OCI-LY1 (cell line): ENCODE measurements at regions not wholly inside any gene's neighbourhood (a gene's known extent, or its start where the extent isn't known, plus 50 kb on each side); places are given as distances from the start of the nearest gene placed in this dataset.
"Not testable (repeated sequence)": the region's sequence is repeated elsewhere in the genome, so short reads cannot be mapped to it uniquely, and the experiment has no call there.

Experiments
- H2AFZ ChIP-seq: fragments of 200-600 bp; sonication (generic), shearing (Covaris generic); 2 replicates; pipeline ENCODE4 v1.6.0; 2014; ENCODE audit warnings: antibody characterized with exemption, mild to moderate bottlenecking, low read length
- H3F3A ChIP-seq: fragments of 200-600 bp; sonication (generic), shearing (Covaris generic); 2 replicates; pipeline ENCODE4 v1.6.0; 2014; ENCODE audit warnings: mild to moderate bottlenecking, antibody characterized with exemption, low read length, moderate library complexity; ENCODE audit not compliant: insufficient read depth
- H3K27ac ChIP-seq: fragments of 200-600 bp; sonication (generic); 2 replicates; pipeline ENCODE4 v1.5.1; 2014; ENCODE audit warnings: low read length, mixed run types, mild to moderate bottlenecking, low read depth; ENCODE audit not compliant: poor library complexity, severe bottlenecking
- H3K27me3 ChIP-seq: fragments of 200-600 bp; sonication (generic); 2 replicates; pipeline ENCODE4 v1.6.0; 2014; ENCODE audit warnings: antibody characterized with exemption, mild to moderate bottlenecking, low read length, moderate library complexity; ENCODE audit not compliant: insufficient read depth
- H3K36me3 ChIP-seq: fragments of 200-600 bp; sonication (generic); 2 replicates; pipeline ENCODE4 v1.6.1; 2014; ENCODE audit warnings: mild to moderate bottlenecking, antibody characterized with exemption, low read length, moderate library complexity, mixed read lengths; ENCODE audit not compliant: insufficient read depth
- H3K4me1 ChIP-seq: fragments of 200-600 bp; sonication (generic); 2 replicates; pipeline ENCODE4 v1.5.1; 2014; ENCODE audit warnings: mild to moderate bottlenecking, low read length, moderate library complexity; ENCODE audit not compliant: insufficient read depth, severe bottlenecking
- H3K4me2 ChIP-seq: fragments of 200-600 bp; sonication (generic), shearing (Covaris generic); 2 replicates; pipeline ENCODE4 v1.6.1; 2014; ENCODE audit warnings: low read length
- H3K4me3 ChIP-seq: fragments of 200-600 bp; sonication (generic); 2 replicates; pipeline ENCODE4 v1.5.1; 2014; ENCODE audit warnings: low read length, low read depth, mild to moderate bottlenecking, mixed read lengths; ENCODE audit not compliant: poor library complexity, severe bottlenecking
- H3K79me2 ChIP-seq: fragments of 200-600 bp; shearing (Covaris generic); 2 replicates; pipeline ENCODE4 v1.6.1; 2016; ENCODE audit warnings: mixed run types, low read length, mixed read lengths; ENCODE audit not compliant: insufficient read depth
- H3K9ac ChIP-seq: fragments of 200-600 bp; sonication (generic), shearing (Covaris generic); 2 replicates; pipeline ENCODE4 v1.6.1; 2014; ENCODE audit warnings: mild to moderate bottlenecking, low read length, mixed read lengths
- H3K9me2 ChIP-seq: fragments of 200-600 bp; sonication (generic), shearing (Covaris generic); 2 replicates; pipeline ENCODE4 v1.6.1; 2014; ENCODE audit warnings: low read depth, mild to moderate bottlenecking, low read length, mixed read lengths
- H3K9me3 ChIP-seq: fragments of 200-600 bp; shearing (Covaris generic); 2 replicates; pipeline ENCODE4 v1.6.1; 2014; ENCODE audit warnings: low read length, mixed read lengths
- H4K20me1 ChIP-seq: fragments of 200-600 bp; sonication (generic), shearing (Covaris generic); 2 replicates; pipeline ENCODE4 v1.6.0; 2016; ENCODE audit warnings: mild to moderate bottlenecking, low read length; ENCODE audit not compliant: insufficient read depth
- EZH2 ChIP-seq: fragments of 200-600 bp; sonication (generic), shearing (Covaris generic); IDR thresholded peaks from 2 replicates; pipeline ENCODE4 v1.8.0; 2017; ENCODE audit warnings: borderline replicate concordance, mixed run types, mild to moderate bottlenecking, antibody characterized with exemption, low read length, moderate library complexity, mixed read lengths
- TF ChIP-seq, protein P1 (sequence below): fragments of 200-600 bp; sonication (generic), shearing (Covaris generic); IDR thresholded peaks from 2 replicates; pipeline ENCODE4 v1.5.1; 2017; ENCODE audit warnings: mild to moderate bottlenecking, antibody characterized with exemption, low read length, moderate library complexity, mixed read lengths

DNA sequence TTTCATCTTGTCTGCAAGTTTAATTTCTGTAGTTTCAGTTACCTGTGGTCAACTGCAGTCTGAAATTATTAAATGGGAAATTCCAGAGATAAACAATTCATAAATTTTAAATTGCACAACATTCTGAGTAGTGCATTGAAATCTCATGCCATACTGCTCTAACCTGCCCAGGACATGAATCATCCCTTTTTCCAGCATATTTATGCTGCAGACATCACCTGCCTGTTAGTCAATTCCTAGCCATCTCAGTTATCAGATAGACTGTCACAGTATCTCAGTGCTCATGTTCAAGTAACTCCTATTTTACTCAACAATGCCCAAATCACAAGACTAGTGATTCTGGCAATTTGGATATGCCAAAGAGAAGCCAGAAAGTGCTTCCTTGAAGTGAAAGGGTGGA is 223.0 kb upstream of the GRIA1 start:
- Histone ChIP-seq H3F3A (no peaks in the 10 kb centered on the region), H3K4me1 (no peaks in the 10 kb centered on the region), H2AFZ (no peak overlapping the region), H3K36me3 (no peaks in the 10 kb centered on the region), H3K9me3 (no peaks in the 10 kb centered on the region), H3K4me3 (no peak overlapping the region), H4K20me1 (no peaks in the 10 kb centered on the region), H3K27ac (no peak overlapping the region), H3K4me2 (no peak overlapping the region), H3K27me3 (no peaks in the 10 kb centered on the region), H3K79me2 (no peaks in the 10 kb centered on the region), H3K9me2 (no peaks in the 10 kb centered on the region), H3K9ac (no peak overlapping the region)
- TF ChIP-seq, protein P1, sequence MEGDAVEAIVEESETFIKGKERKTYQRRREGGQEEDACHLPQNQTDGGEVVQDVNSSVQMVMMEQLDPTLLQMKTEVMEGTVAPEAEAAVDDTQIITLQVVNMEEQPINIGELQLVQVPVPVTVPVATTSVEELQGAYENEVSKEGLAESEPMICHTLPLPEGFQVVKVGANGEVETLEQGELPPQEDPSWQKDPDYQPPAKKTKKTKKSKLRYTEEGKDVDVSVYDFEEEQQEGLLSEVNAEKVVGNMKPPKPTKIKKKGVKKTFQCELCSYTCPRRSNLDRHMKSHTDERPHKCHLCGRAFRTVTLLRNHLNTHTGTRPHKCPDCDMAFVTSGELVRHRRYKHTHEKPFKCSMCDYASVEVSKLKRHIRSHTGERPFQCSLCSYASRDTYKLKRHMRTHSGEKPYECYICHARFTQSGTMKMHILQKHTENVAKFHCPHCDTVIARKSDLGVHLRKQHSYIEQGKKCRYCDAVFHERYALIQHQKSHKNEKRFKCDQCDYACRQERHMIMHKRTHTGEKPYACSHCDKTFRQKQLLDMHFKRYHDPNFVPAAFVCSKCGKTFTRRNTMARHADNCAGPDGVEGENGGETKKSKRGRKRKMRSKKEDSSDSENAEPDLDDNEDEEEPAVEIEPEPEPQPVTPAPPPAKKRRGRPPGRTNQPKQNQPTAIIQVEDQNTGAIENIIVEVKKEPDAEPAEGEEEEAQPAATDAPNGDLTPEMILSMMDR, result no peak
- no peak for TF ChIP-seq EZH2

- Histone ChIP-seq H4K20me1 (no peaks in the 10 kb centered on the region), H3K4me3 (no peak overlapping the region), H3K27ac (no peak overlapping the region), H3K36me3 (no peaks in the 10 kb centered on the region), H2AFZ (no peak overlapping the region), H3K4me2 (no peak overlapping the region), H3F3A (no peaks in the 10 kb centered on the region), H3K4me1 (no peaks in the 10 kb centered on the region), H3K27me3 (no peaks in the 10 kb centered on the region), H3K9ac (no peak overlapping the region), H3K9me2 (no peaks in the 10 kb centered on the region), H3K9me3 (no peaks in the 10 kb centered on the region), H3K79me2 (no peaks in the 10 kb centered on the region)
- TF ChIP-seq, protein P1, result no peak
- TF ChIP-seq EZH2, result no peak
Measured at GRCh38 chr5:153275695-153276094, 214.8 kb upstream of the GRIA1 start.

GRCh38 chr5:153276151-153276550 is 214.3 kb upstream of the GRIA1 start:
- Histone ChIP-seq H3K36me3 (no peaks in the 10 kb centered on the region), H3F3A (no peaks in the 10 kb centered on the region), H3K4me3 (no peak overlapping the region), H3K79me2 (no peaks in the 10 kb centered on the region), H2AFZ (no peak overlapping the region), H3K27me3 (no peaks in the 10 kb centered on the region), H3K27ac (no peak overlapping the region), H3K9ac (no peak overlapping the region), H3K4me1 (no peaks in the 10 kb centered on the region), H3K9me3 (no peaks in the 10 kb centered on the region), H3K9me2 (no peaks in the 10 kb centered on the region), H4K20me1 (no peaks in the 10 kb centered on the region), H3K4me2 (no peak overlapping the region)
- no peak for TF ChIP-seq EZH2
- TF ChIP-seq, protein P1, result no peak

GRCh38 chr5:153296251-153296844 is 194.1 kb upstream of the GRIA1 start:
- not testable (repeated sequence) for H3F3A ChIP-seq, H3K4me3 ChIP-seq, H3K79me2 ChIP-seq, H3K9me2 ChIP-seq, H3K36me3 ChIP-seq, H3K4me1 ChIP-seq, H3K27ac ChIP-seq, H3K4me2 ChIP-seq, H3K27me3 ChIP-seq, H3K9ac ChIP-seq, H3K9me3 ChIP-seq, H4K20me1 ChIP-seq, H2AFZ ChIP-seq
